ENCODE measurements at regions not wholly inside any gene's neighbourhood (a gene's known extent, or its start where the extent isn't known, plus 50 kb on each side); places are given as distances from the start of the nearest gene placed in this dataset.

GRCh38 chr1:228979325-228979699, 244.0 kb downstream of the RHOU start:
- DNase-seq, result no peak

DNA sequence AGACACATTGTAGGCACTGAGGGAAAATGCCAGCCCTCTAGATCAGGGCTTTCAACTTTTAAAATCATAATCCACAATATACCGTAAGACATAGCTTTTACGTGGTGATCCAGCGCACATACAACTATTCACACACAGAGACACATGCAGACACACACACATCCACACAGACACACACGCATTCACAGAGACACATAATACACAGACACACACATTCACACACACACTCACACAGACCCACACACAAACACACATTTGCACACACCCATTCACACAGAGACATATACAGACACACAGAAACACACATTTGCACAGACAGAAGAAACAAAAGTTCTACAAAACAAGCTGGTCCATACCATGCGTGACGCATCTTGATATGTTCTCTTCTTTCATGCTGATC, 244.5 kb downstream of the RHOU start:
- DNase-seq, result no peak

DNA sequence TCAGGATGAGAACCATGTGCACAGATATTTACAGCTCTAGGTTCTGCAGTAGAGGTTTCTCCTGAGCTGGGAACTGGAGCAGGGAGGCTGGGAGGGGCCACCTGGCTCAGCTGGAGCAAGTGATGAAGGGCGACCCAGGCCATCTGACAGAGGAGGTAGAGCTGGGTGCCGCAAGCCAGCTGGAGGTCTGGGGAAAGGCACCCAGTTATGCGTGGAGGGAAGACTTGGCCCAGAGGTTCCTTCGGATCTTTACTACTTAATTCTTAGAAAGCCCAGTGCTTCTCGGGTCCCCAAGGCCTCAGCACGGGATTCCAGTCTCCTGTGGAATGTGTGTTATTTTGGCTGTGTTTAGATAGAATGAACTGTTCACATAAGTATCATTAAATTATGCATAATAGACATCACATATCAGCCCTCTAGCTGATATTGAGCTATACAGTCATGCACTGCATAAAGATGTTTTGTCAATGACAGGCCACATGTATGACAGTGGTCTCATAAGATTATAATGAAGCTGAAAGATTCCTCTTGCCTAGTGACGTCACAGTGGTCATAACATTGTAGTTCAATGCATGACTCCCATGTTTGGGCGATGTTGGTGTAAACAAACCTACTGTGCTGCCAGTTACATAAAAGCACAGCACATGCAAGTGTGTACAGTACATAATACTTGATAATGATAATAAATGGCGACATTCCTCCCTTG, 245.1 kb downstream of the RHOU start:
- no peak for DNase-seq

DNA sequence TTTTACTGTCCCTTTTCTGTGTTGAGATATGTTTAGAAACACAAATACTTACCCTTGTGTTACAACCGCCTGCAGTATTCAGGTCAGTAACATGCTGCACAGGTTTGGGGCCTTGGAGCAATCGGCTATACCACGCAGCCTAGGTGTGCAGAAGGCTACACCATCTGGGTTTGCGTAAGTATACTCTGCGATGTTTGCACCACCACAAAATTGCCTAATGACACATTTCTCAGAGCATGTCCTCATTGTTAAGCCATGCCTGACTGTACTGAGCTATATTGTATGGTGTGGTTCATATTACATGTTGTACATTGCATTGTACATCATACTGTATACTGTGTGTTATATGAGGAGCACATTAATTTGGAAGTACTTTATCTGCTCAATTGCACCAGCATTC, 247.4 kb downstream of the RHOU start:
- no peak for DNase-seq

DNA sequence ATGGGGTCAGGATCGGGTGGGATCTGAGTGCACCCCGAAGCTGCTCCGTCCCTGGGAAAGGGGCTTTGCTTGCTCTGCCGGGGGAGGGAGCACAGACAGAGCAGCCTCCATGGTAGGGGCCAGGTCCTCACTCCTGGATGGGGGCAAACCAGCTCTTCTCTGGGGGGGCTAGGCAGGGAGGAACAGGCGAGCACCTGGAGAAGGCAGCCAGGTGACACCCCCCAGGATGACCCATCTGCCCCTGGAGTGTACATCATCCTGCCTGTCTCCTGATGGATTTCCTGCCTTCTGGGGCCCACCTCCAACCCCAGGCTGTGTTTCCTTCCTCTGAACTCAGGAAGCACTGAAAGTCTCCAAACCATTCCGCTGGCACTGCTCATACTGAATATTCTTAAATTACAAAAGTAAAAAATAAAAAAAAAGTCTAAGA, 248.0 kb downstream of the RHOU start:
- DNase-seq, result no peak

GRCh38 chr1:228983661-228984060, 248.4 kb downstream of the RHOU start:
- DNase-seq, result no peak

GRCh38 chr1:228984107-228984506, 248.8 kb downstream of the RHOU start:
- no peak for DNase-seq

- DNase-seq, result no peak
Observed at GRCh38 chr1:228984646-228985631, 249.7 kb downstream of the RHOU start.

- no peak for DNase-seq
Observed at GRCh38 chr1:228985661-228986060, 250.4 kb downstream of the RHOU start.

- DNase-seq, result no peak
Observed at GRCh38 chr1:228986093-228986904, 251.0 kb downstream of the RHOU start.

GRCh38 chr1:228987286-228987685, 252.0 kb downstream of the RHOU start:
- DNase-seq, result no peak

DNA sequence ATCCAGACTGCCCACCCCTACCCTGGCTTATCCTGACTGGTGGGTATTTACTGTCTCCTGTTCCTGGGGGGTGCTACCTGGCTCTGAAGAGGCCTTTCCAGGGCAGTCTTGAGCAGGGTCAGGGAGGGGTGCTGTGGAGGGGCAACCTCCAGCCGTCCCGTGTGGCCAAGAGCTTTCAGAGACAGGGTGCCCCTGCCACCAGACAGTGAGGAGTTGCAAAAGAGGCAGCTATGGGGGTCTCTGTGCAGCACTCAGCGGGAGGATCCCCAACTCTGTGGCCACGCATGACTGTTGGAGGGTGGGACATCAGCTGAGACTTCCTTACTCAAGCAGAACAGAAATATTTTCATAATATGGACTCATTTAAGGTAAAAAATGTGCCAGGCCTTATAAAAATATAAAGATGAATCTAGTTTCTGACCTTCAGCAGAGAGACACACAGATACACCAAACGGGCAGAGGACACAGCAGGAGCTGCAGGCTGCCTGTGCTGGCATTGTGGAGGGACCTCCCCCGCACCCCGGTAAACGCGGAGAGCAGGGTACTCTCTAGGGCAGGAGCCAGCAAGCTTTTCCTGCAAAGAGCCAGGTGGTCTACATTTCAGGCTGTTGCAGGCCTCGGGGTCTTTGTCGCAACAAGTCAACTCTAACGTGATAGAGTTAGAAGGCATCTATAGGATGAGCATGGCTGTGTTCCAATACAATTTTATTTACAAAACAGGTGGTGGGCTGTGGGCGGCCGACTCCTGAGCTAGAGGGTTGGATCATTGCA, 252.6 kb downstream of the RHOU start:
- DNase-seq, result no peak

- DNase-seq, result no peak
Observed at GRCh38 chr1:228988664-228989063, 253.4 kb downstream of the RHOU start.

DNA sequence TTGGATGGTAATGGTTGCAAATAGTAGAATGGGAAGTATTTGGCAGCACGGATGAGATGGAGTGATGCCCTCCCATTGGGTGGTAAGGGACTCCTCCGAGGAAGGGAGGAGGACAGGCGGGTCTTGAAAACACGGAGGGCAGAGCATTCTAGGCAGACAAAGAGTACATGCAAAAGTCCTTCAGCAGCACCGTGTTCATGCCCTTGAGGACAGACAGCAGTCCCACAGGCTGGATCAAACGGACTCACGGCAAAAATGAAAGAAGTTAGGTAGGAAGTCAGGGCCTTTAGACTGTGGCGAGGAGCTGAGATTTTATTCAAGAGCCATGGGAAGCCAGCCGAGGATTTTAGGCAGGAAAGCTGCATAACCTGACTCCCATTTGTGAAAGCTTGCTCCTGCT, 253.9 kb downstream of the RHOU start:
- no peak for DNase-seq

- no peak for DNase-seq
Observed at GRCh38 chr1:228989676-228989991, 254.4 kb downstream of the RHOU start.

- DNase-seq, result no peak
Observed at GRCh38 chr1:228989992-228990827, 254.9 kb downstream of the RHOU start.

- no peak for DNase-seq
Observed at GRCh38 chr1:228990906-228991569, 255.8 kb downstream of the RHOU start.

GRCh38 chr1:228992044-228992443, 256.8 kb downstream of the RHOU start:
- no peak for DNase-seq

- no peak for DNase-seq
Observed at GRCh38 chr1:228992907-228993535, 257.7 kb downstream of the RHOU start.
